Liver (tissue), 3 donors: ENCODE measurements at regions not wholly inside any gene's neighbourhood (a gene's known extent, or its start where the extent isn't known, plus 50 kb on each side); places are given as distances from the start of the nearest gene placed in this dataset.

Experiments used
- EGR1 ChIP-seq, 2 donors: IDR thresholded peaks; 2 replicates each; pipeline ENCODE4 v1.6.1; 2016 to 2018; ENCODE audit warnings: antibody characterized with exemption in 2 of 2, low read depth in 2 of 2
- GABPA ChIP-seq, 2 donors: IDR thresholded peaks in 1 of 2; conservative IDR thresholded peaks in 1 of 2; 2 replicates each; pipeline ENCODE4 v1.6.1; 2016; ENCODE audit warnings: antibody characterized with exemption in 2 of 2, mild to moderate bottlenecking in 1 of 2, moderate library complexity in 1 of 2
- HNF4G ChIP-seq: IDR thresholded peaks from 2 replicates; pipeline ENCODE4 v1.6.1; 2016; ENCODE audit warnings: antibody characterized with exemption
- RAD21 ChIP-seq, 2 donors: IDR thresholded peaks; 2 replicates each; pipeline ENCODE4 v1.6.1; 2016; ENCODE audit warnings: antibody characterized with exemption in 2 of 2, mild to moderate bottlenecking in 2 of 2
- YY1 ChIP-seq: IDR thresholded peaks from 2 replicates; pipeline ENCODE4 v1.6.1; 2016; ENCODE audit warnings: antibody characterized with exemption, mild to moderate bottlenecking
- TF ChIP-seq, protein P1 (sequence below): fragments of 150-350 bp; IDR thresholded peaks from 2 replicates; pipeline ENCODE4 v1.5.1; 2017; ENCODE audit warnings: improper control_type of control experiment, low read depth, low read length; ENCODE audit not compliant: missing input control
- TF ChIP-seq, protein P2 (sequence below): IDR thresholded peaks from 2 replicates; pipeline ENCODE4 v1.6.1; 2016; ENCODE audit warnings: antibody characterized with exemption, mild to moderate bottlenecking
- donor health status: healthy.
- donor health status: healthy.

DNA sequence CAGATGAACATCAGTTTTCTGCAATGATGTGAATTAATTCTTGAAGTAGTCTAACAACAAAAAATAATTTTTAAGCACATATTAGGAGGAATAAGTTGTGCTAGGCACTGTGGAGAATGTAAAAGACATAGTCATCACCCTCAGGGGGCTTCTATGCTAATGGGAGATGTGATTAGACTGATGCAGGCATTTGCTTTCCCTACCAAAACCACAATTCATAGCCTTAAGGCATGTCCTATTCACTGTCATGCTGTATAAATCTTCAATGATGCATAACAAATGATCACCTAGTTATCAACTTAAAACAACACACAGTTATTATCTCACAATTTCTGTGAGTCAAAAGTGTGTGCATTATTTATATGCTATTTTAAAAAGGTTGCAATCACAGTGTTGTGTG lies 422.6 kb downstream of the MAN2A1 start:
- TF ChIP-seq, protein P1, sequence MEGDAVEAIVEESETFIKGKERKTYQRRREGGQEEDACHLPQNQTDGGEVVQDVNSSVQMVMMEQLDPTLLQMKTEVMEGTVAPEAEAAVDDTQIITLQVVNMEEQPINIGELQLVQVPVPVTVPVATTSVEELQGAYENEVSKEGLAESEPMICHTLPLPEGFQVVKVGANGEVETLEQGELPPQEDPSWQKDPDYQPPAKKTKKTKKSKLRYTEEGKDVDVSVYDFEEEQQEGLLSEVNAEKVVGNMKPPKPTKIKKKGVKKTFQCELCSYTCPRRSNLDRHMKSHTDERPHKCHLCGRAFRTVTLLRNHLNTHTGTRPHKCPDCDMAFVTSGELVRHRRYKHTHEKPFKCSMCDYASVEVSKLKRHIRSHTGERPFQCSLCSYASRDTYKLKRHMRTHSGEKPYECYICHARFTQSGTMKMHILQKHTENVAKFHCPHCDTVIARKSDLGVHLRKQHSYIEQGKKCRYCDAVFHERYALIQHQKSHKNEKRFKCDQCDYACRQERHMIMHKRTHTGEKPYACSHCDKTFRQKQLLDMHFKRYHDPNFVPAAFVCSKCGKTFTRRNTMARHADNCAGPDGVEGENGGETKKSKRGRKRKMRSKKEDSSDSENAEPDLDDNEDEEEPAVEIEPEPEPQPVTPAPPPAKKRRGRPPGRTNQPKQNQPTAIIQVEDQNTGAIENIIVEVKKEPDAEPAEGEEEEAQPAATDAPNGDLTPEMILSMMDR, result no peak
- TF ChIP-seq YY1 (no peak), GABPA (IDR thresholded peaks at IDR 0.05 in 1 of 2, conservative IDR thresholded peaks at IDR 0.05 in 1 of 2) (no peak), HNF4G (no peak), RAD21 (IDR thresholded peaks at IDR 0.05) (no peak), EGR1 (IDR thresholded peaks at IDR 0.05; ENCODE audit: low read depth in 2 of 2) (no peak)
- TF ChIP-seq, protein P2, sequence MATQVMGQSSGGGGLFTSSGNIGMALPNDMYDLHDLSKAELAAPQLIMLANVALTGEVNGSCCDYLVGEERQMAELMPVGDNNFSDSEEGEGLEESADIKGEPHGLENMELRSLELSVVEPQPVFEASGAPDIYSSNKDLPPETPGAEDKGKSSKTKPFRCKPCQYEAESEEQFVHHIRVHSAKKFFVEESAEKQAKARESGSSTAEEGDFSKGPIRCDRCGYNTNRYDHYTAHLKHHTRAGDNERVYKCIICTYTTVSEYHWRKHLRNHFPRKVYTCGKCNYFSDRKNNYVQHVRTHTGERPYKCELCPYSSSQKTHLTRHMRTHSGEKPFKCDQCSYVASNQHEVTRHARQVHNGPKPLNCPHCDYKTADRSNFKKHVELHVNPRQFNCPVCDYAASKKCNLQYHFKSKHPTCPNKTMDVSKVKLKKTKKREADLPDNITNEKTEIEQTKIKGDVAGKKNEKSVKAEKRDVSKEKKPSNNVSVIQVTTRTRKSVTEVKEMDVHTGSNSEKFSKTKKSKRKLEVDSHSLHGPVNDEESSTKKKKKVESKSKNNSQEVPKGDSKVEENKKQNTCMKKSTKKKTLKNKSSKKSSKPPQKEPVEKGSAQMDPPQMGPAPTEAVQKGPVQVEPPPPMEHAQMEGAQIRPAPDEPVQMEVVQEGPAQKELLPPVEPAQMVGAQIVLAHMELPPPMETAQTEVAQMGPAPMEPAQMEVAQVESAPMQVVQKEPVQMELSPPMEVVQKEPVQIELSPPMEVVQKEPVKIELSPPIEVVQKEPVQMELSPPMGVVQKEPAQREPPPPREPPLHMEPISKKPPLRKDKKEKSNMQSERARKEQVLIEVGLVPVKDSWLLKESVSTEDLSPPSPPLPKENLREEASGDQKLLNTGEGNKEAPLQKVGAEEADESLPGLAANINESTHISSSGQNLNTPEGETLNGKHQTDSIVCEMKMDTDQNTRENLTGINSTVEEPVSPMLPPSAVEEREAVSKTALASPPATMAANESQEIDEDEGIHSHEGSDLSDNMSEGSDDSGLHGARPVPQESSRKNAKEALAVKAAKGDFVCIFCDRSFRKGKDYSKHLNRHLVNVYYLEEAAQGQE, result no peak
